ENCODE measurements at regions not wholly inside any gene's neighbourhood (a gene's known extent, or its start where the extent isn't known, plus 50 kb on each side); places are given as distances from the start of the nearest gene placed in this dataset.

- no peak for DNase-seq
Measured at GRCh38 chr9:13896047-13896446, 417.9 kb downstream of the NFIB start.

GRCh38 chr9:13885258-13885657 is 428.7 kb downstream of the NFIB start:
- no peak for DNase-seq

- no peak for DNase-seq
Measured at GRCh38 chr9:13879981-13880380, 434.0 kb downstream of the NFIB start.

- DNase-seq, result no peak
Measured at GRCh38 chr9:13879011-13879410, 434.9 kb downstream of the NFIB start.

- no peak for DNase-seq
Measured at GRCh38 chr9:13878241-13878711, 435.7 kb downstream of the NFIB start.

- no peak for DNase-seq
Measured at GRCh38 chr9:13876741-13877140, 437.2 kb downstream of the NFIB start.

- no peak for DNase-seq
Measured at GRCh38 chr9:13873203-13873602, 440.7 kb downstream of the NFIB start.

- no peak for DNase-seq
Measured at GRCh38 chr9:13868336-13868735, 445.6 kb downstream of the NFIB start.

GRCh38 chr9:13865869-13866268 is 448.1 kb downstream of the NFIB start:
- no peak for DNase-seq

- DNase-seq, result peak; percentile 93
Measured at GRCh38 chr9:13863112-13863511, 450.8 kb downstream of the NFIB start.

- peak; percentile 68 for DNase-seq
Measured at GRCh38 chr9:13862654-13863053, 451.3 kb downstream of the NFIB start.

GRCh38 chr9:13860946-13861640 is 452.8 kb downstream of the NFIB start:
- DNase-seq, result no peak

- DNase-seq, result no peak
Measured at GRCh38 chr9:13860019-13860418, 453.9 kb downstream of the NFIB start.

- no peak for DNase-seq
Measured at GRCh38 chr9:13857521-13857920, 456.4 kb downstream of the NFIB start.

- DNase-seq, result no peak
Measured at GRCh38 chr9:13847270-13847669, 466.7 kb downstream of the NFIB start.

GRCh38 chr9:13845460-13845859 is 468.5 kb downstream of the NFIB start:
- no peak for DNase-seq

- peak; percentile 50 for DNase-seq
Measured at GRCh38 chr9:13841746-13842462, 472.0 kb downstream of the NFIB start.

- DNase-seq, result no peak
Measured at GRCh38 chr9:13832446-13832845, 481.5 kb downstream of the NFIB start.

- no peak for DNase-seq
Measured at GRCh38 chr9:13823026-13823425, 490.9 kb downstream of the NFIB start.

- DNase-seq, result no peak
Measured at GRCh38 chr9:13817754-13818278, 496.1 kb downstream of the NFIB start.

GRCh38 chr9:13816837-13817236 is 497.1 kb downstream of the NFIB start:
- DNase-seq, result no peak

- no peak for DNase-seq
Measured at GRCh38 chr9:13814647-13815400, 499.1 kb downstream of the NFIB start.

- DNase-seq, result no peak
Measured at GRCh38 chr9:13811876-13812275, 502.1 kb downstream of the NFIB start.

Measured in right hindlimb (tissue), 1 donor.